Loucy (cell line): ENCODE measurements at regions not wholly inside any gene's neighbourhood (a gene's known extent, or its start where the extent isn't known, plus 50 kb on each side); places are given as distances from the start of the nearest gene placed in this dataset.

Source experiments
- CTCF ChIP-seq: fragments of 200-600 bp; sonication (generic); conservative IDR thresholded peaks from 2 replicates; pipeline ENCODE4 v1.5.1; 2014; ENCODE audit warnings: mild to moderate bottlenecking, antibody characterized with exemption, low read length
- EZH2phosphoT487 ChIP-seq: fragments of 200-600 bp; IDR thresholded peaks from 2 replicates; pipeline ENCODE4 v1.6.1; 2018; ENCODE audit warnings: antibody characterized with exemption, mild to moderate bottlenecking, moderate library complexity, borderline replicate concordance

GRCh38 chr17:34850964-34851363 is 110.3 kb downstream of the CCT6B start:
- no peak for TF ChIP-seq CTCF
- no peak for TF ChIP-seq EZH2phosphoT487
